IPS DF 6.9 (cell line): ENCODE measurements at regions not wholly inside any gene's neighbourhood (a gene's known extent, or its start where the extent isn't known, plus 50 kb on each side); places are given as distances from the start of the nearest gene placed in this dataset.
"Not testable (repeated sequence)": the region's sequence is repeated elsewhere in the genome, so short reads cannot be mapped to it uniquely, and the experiment has no call there.

Experiments used
- DNase-seq: peaks from one replicate; pipeline ENCODE4 v3.0.0-alpha.2; 2013; ENCODE audit warnings: low read depth, low spot score
- H3K27ac ChIP-seq: one replicate; pipeline ENCODE4 v1.5.1; 2013; ENCODE audit warnings: low read length, control low read depth
- H3K27me3 ChIP-seq: 2 replicates; pipeline ENCODE4 v1.6.1; 2013; ENCODE audit warnings: mild to moderate bottlenecking, low read length; ENCODE audit not compliant: control insufficient read depth, insufficient read depth
- H3K36me3 ChIP-seq: 2 replicates; pipeline ENCODE4 v1.6.1; 2013; ENCODE audit warnings: low read length; ENCODE audit not compliant: control insufficient read depth, insufficient read depth
- H3K4me1 ChIP-seq: 2 replicates; pipeline ENCODE4 v1.6.1; 2013; ENCODE audit warnings: low read length; ENCODE audit not compliant: control insufficient read depth, insufficient read depth
- H3K4me3 ChIP-seq: 2 replicates; pipeline ENCODE4 v1.5.1; 2013; ENCODE audit warnings: mild to moderate bottlenecking, low read length
- H3K9me3 ChIP-seq: 2 replicates; pipeline ENCODE4 v1.6.1; 2013; ENCODE audit warnings: low read length, inconsistent platforms; ENCODE audit not compliant: control insufficient read depth, insufficient read depth
- WGBS: extraction: QIAGEN DNeasy Blood & Tissue Kit; methylation state at CpG from one replicate; pipeline ENCODE4 v1.1.7; 2013; ENCODE audit warnings: mixed read lengths, missing lambda C conversion rate; ENCODE audit not compliant: insufficient read length, insufficient coverage; 5-methylcytosine and 5-hydroxymethylcytosine counted together

DNA sequence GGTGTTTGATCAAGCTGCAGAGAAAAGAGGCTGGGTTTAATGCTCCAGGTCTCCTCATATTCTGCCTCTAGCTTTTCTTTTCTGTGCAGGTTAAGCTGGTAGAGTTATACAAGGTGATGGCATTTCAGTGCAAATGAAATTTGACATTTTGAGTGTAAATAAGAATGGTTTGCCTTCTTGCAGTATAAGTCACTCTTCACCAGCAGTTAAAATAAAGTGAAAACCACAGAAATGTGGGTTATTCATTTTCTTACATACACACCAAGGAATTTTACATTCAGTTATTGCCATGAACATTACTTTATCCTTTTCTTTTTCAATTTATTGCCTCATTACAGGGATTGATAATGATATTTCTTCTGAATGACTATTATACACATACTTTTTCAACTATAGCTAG is 337.5 kb upstream of the PCSK5 start:
- no peaks in the 10 kb centered on the region for H3K4me1 ChIP-seq

GRCh38 chr9:75566813-75567212 is 323.7 kb upstream of the PCSK5 start:
- H3K9me3 ChIP-seq, H3K27me3 ChIP-seq, DNase-seq, H3K36me3 ChIP-seq, H3K4me3 ChIP-seq, H3K4me1 ChIP-seq, H3K27ac ChIP-seq: not testable (repeated sequence)
- no CpG with 5 or more reads among the region's 2 CpGs for WGBS

More for the DNA sequence above, 337.5 kb upstream of the PCSK5 start:
- no peak overlapping the region for H3K27ac ChIP-seq
- DNase-seq: no peak
- H3K9me3 ChIP-seq: no peaks in the 10 kb centered on the region
- H3K4me3 ChIP-seq: no peak overlapping the region
- no peaks in the 10 kb centered on the region for H3K27me3 ChIP-seq
- no peaks in the 10 kb centered on the region for H3K36me3 ChIP-seq

- Histone ChIP-seq H3K9me3 (no peaks in the 10 kb centered on the region), H3K4me1 (no peaks in the 10 kb centered on the region), H3K27ac (no peak overlapping the region), H3K36me3 (no peaks in the 10 kb centered on the region), H3K27me3 (no peaks in the 10 kb centered on the region), H3K4me3 (no peak overlapping the region)
- no CpG with 5 or more reads among the region's 2 CpGs for WGBS
- DNase-seq: no peak
Measured at GRCh38 chr9:75570538-75570937, 319.9 kb upstream of the PCSK5 start.

- Histone ChIP-seq H3K9me3 (no peaks in the 10 kb centered on the region), H3K27me3 (no peaks in the 10 kb centered on the region), H3K36me3 (no peaks in the 10 kb centered on the region), H3K4me1 (no peaks in the 10 kb centered on the region), H3K4me3 (no peak overlapping the region), H3K27ac (no peak overlapping the region)
- no CpG with 5 or more reads among the region's 1 CpG for WGBS
- no peak for DNase-seq
Measured at GRCh38 chr9:75574569-75574968, 315.9 kb upstream of the PCSK5 start.

- Histone ChIP-seq H3K4me1 (no peaks in the 10 kb centered on the region), H3K27ac (no peak overlapping the region), H3K4me3 (no peak overlapping the region), H3K36me3 (no peaks in the 10 kb centered on the region), H3K9me3 (no peaks in the 10 kb centered on the region), H3K27me3 (no peaks in the 10 kb centered on the region)
- no CpG with 5 or more reads among the region's 2 CpGs for WGBS
- no peak for DNase-seq
Measured at GRCh38 chr9:75582870-75583269, 307.6 kb upstream of the PCSK5 start.

GRCh38 chr9:75588808-75589207 is 301.7 kb upstream of the PCSK5 start:
- no peak overlapping the region for H3K4me3 ChIP-seq
- no peaks in the 10 kb centered on the region for H3K36me3 ChIP-seq
- WGBS: no CpG with 5 or more reads among the region's 2 CpGs
- no peak for DNase-seq
- no peak overlapping the region for H3K27ac ChIP-seq
- H3K9me3 ChIP-seq: no peaks in the 10 kb centered on the region
- H3K27me3 ChIP-seq: no peaks in the 10 kb centered on the region
- H3K4me1 ChIP-seq: no peaks in the 10 kb centered on the region

DNA sequence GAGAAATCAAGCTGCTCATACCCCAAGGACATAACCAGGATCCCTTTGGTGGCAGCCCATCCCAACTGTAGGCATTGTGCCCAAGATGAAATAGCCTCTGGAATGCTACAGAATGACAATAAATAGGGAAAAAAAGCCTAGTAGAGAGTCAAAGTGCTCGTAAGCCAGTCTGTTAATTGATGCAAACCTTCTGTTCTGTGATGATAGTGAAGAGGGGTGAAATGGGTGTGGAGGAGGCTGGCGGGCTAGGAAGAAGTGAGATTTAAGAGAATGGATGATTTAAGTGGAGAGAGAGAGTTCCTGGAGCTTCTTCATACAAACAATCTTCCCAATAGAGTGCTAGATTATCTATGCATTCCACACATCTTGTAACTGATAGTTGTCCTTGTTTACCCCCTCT is 301.0 kb upstream of the PCSK5 start:
- Histone ChIP-seq H3K27ac (no peak overlapping the region), H3K9me3 (no peaks in the 10 kb centered on the region), H3K36me3 (no peaks in the 10 kb centered on the region), H3K27me3 (no peaks in the 10 kb centered on the region), H3K4me1 (no peaks in the 10 kb centered on the region), H3K4me3 (no peak overlapping the region)
- no peak for DNase-seq
- no CpG with 5 or more reads among the region's 2 CpGs for WGBS

- H3K36me3 ChIP-seq: no peaks in the 10 kb centered on the region
- no peak for DNase-seq
- H3K27me3 ChIP-seq: no peaks in the 10 kb centered on the region
- no peak overlapping the region for H3K4me3 ChIP-seq
- no peaks in the 10 kb centered on the region for H3K9me3 ChIP-seq
- WGBS: no CpG with 5 or more reads among the region's 3 CpGs
- no peak overlapping the region for H3K27ac ChIP-seq
- H3K4me1 ChIP-seq: no peaks in the 10 kb centered on the region
Measured at GRCh38 chr9:75591972-75592371, 298.5 kb upstream of the PCSK5 start.

- Histone ChIP-seq H3K4me1 (no peaks in the 10 kb centered on the region), H3K27me3 (no peaks in the 10 kb centered on the region), H3K9me3 (no peaks in the 10 kb centered on the region), H3K4me3 (no peak overlapping the region), H3K36me3 (no peaks in the 10 kb centered on the region), H3K27ac (no peak overlapping the region)
- no peak for DNase-seq
- WGBS: no CpG with 5 or more reads among the region's 1 CpG
Measured at GRCh38 chr9:75592586-75592985, 297.9 kb upstream of the PCSK5 start.

DNA sequence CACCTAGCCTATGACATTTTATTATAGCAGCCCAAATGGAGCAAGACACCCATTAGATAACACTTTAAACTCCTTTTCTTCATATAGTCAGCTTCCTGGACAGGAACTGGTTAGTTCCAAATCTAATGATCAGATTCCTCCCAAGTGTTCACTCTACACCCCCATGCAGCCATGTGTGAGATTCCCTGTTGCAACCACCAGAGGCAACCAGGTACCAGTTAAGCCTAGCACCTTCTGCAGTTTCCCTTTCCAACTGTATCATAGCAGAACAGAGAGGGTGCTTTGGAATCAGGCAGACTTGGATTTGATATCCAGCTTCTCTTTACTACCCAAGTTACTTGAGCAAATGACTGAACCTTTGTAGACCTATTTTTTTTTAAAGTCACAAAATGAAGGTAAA is 296.6 kb upstream of the PCSK5 start:
- H3K9me3 ChIP-seq: no peaks in the 10 kb centered on the region
- no peaks in the 10 kb centered on the region for H3K27me3 ChIP-seq
- H3K4me3 ChIP-seq: no peak overlapping the region
- no peaks in the 10 kb centered on the region for H3K36me3 ChIP-seq
- DNase-seq: no peak
- H3K4me1 ChIP-seq: no peaks in the 10 kb centered on the region
- no peak overlapping the region for H3K27ac ChIP-seq

GRCh38 chr9:75599126-75599525 is 291.3 kb upstream of the PCSK5 start:
- H3K27me3 ChIP-seq: no peaks in the 10 kb centered on the region
- no peaks in the 10 kb centered on the region for H3K9me3 ChIP-seq
- H3K4me1 ChIP-seq: no peaks in the 10 kb centered on the region
- H3K36me3 ChIP-seq: no peaks in the 10 kb centered on the region
- DNase-seq: no peak
- H3K4me3 ChIP-seq: no peak overlapping the region
- WGBS: no CpG with 5 or more reads among the region's 1 CpG
- no peak overlapping the region for H3K27ac ChIP-seq
